Ureter (tissue), 1 donor: ENCODE measurements at regions not wholly inside any gene's neighbourhood (a gene's known extent, or its start where the extent isn't known, plus 50 kb on each side); places are given as distances from the start of the nearest gene placed in this dataset.

ENCODE experiments used
- DNase-seq: peaks from one replicate; pipeline ENCODE4 v3.0.0-alpha.2; 2020; ENCODE audit warnings: low spot score
- donor health status: DM: yes; HTN: yes; CAD: no.

DNA sequence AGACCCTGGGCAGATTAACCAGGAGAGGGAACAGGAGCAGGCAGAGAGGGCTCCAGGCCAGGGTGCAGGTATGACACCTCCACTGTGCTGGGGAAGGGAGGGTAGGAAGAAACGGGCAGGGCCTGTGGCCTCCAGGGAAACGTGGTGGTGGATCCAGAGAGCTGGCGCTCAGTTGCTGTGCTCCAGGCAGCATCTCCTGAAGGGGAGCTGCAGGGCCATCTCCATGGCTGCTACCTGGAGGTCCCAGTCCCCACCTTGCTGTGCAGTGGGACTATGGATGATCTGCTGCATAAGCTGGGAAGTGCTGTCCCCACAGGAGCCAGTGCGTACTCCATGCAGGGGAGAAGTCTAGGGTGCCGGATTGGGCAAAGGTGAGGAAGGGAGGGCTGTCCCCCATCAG, 125.9 kb upstream of the RUNX3 start:
- no peak for DNase-seq

DNA sequence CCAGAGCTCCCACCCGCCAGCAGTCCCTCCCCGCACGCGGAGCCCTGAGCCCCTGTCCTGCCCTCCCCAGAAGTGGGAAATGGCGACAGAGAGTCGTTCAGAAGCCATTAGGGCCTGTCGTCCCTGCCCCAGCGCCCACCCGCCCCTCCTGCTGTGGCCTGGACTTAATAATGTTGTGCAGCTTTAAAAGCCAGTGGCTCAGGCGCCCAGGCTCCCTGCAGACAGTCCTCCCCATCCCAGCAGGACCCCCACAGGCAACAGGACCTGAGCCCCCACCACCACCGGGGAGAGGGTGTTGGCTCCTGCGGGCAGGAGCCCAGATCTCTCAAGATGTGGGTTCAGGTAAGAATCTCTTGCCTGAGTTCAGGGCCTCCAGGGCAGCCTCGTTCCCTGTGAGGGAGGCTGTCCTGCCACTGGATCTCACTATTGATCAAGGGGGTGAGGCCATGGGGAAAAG, 125.3 kb upstream of the RUNX3 start:
- DNase-seq = no peak

DNA sequence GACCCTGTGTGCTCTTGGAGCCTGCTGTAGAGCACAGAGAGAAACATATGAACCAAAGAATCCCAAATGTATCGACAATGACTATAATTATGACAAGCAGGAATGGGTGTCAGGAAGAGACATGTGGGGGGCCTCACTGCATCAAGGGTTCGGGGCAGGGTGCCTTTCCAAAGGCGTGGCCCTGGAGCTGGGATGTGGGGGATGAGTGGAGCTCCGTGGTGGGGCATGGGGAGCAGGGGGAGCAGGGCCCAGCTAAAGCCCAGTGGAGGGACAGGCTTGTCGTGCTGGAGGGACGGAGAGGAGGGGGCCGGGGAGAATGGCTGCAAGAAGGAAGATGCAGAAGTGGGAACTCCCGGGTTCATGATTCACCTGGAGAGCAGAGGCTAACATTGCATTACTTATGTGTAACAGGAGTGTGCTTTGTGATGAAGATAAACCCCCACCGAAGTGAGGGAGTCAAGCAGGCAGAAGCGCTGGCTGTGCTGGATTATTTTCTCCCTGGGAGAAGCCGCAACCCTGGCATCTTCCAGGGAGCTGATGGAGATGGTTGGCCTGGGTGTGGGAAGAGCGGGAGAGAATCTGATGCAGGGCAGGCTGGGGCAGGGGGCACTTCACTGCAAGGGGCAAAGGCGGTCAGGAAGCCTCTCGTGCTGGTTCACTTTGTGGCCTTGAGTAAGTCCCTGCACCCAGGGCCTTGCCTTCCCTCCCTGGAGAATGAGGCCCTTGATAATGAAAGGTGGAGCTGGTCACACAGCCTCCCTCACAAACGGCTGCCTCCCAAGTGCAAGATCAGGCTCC, 124.6 kb upstream of the RUNX3 start:
- DNase-seq = no peak

DNA sequence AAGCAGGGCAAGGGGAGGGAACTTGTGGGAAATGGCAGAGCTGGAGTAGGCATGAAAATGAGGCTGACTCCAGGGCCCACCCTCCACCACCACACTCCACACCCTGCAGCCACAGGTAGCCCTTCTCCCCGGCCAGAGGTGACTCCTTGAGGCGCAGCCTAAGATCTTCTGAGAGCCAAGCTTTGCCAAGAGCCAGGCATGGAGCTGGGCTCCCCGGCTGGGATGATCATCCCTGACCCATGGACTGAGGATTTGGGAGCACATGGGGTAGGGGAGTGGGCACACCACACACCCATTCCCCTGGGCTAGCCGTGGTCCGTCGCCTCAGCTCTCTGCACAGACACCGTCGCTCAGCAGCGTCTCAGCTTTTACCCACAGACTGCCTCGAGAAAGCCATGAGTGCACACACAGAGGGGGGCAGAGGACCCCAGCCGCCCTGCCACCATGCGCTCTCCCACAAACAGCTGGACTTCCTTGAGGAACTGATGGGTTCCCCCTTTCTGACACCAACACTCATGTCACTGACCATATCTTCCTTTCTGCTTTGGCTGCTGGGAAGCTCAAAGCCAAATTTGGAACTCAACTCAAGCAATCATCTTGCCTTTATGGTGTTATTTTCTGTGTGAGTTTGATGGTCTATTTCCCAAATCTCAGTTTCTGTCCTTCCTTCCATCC, 123.6 kb upstream of the RUNX3 start:
- no peak for DNase-seq

DNA sequence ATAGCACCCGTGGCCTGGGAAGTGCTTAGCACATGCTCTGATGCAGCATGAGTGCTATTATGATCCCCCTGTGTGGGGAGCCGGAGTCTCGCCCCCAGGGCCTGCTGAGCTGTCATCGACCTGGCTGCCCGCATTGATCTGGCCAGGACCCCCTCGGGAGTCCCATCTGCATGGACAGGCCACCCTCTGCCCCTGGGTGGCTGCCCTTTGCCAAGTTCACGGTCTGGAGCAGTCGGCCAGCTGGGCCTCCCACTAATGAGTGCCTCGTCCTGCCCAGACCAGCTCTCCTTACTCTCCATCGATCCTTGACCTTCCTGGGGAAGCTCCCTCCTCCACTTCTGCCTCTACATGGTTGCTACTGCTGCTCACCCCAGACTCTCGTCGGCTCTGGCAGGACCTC, 121.8 kb upstream of the RUNX3 start:
- DNase-seq = no peak

DNA sequence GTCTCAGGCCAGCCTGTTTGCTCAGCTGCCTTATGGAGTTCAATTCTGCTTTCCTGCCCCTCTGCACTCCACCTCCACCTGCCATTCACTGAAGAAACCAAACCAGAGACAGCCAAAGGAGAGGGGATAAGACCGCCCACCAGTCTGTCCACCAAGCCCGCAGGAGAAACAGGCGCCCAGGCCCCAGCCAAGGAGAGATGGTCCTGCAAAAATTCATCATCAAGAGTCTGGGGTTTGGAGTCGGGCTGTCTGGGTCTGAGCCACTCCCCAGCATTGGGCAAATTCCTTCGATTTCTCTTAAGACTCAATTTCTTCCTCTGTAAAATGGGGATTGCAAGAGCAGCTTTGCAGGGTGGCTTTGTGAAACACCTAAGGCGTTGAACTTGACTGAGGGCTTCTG, 121.4 kb upstream of the RUNX3 start:
- no peak for DNase-seq

DNA sequence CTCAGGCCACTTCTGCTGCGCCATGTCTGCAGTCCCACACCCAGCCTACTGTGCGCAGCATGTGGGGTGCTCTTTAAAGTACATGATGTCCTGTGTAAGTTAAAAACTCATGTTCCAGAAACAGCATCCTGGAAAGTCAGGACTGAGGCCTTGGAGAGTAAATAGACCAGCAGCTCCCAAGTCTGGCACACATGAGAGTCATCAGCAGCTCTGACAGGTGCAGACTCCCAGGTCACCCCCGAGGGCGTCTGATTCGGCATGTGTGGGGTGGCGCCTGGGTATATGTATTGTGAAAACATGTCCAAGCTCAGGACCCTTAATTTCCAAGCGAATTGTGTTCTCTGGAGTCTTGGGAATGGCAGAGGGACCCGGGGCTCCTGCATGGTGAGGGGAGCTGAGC, 120.1 kb upstream of the RUNX3 start:
- no peak for DNase-seq

DNA sequence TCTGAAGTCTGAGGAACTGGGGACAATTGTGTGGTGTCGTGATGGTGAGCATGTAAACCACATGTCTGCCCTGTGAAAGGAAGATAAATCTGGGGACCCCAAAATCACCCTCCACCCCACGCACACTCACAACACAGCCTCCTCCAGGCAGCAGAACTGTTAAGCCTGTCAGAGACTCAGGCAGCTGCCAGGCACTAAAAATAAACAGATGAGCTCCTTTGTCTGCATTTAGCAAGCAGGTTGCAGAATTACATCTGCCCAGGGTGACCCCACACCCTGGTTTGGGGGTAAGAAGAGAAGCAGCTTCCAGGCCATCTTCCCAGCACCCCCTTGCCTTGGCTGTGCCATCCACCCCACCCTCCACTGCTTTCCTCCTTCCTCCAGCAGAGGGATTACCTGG, 119.1 kb upstream of the RUNX3 start:
- no peak for DNase-seq

DNA sequence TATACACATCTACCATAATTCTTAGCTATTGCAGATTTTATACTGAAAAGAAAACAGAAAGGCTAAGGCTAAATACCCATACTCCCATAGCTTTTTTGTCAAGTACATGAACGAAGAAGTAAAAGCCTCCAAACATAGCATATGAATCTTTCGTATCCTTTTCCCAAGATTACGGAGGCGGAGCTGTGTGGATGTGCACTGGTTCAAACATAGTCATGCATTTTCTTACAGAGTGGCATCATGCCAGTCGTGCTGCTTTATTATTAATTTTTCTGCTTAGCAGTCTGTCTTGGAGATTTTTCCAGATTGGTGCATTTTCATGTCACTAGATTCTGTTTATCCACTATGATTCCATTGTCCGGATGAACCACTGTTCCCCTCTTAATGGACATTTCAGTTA, 118.7 kb upstream of the RUNX3 start:
- no peak for DNase-seq

DNA sequence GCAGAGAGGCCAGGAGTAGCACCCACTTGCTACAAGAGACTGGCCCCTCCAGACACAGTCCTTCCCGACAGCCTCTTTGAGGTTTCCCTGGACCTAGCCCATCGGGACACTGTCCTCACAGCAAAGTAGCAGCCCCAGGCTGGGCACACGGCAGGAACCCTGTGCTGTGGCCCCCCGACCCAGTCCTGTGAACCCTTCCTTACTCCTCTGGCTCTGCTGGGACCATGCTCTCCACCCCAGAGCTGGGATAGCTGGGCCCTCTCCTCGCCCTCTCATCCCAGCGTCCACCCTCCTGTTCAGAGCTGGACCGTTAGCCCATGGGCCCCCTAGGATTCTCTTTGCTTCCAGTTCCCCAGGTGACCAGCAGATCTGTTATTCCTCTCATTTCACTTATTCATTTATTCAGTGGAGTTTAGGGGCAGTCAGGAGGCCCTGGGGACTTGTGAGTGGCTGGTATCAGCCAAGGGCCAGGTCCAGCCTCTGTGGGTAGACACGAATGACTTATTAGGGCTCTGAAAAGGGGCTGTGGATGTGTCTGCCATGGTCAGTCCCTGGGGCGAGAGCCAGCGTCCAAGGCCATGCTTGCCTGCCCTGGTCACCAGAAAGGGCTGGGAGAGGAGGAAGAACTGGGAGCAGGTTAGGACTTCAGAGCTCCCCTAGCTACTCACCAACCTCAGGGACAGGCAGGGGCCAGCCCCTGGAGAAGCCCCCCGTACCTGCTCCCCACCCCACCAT, 117.6 kb upstream of the RUNX3 start:
- DNase-seq = no peak

DNA sequence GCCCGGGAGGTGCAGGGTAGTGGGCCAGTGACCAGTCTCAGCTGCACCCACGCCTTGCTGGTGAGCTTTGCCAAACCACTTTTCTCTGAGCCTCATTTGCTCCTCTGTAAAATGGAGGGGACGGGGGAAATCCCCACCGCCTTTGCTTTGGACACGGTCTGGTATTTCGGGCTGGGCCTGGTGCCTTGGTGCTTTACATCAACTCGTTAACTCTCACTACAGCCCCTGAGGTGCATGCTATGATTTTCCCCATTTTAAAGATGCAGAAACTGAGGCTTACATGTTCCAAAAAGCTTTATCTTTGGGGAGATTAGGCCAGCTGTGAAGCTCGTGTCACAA, 116.1 kb upstream of the RUNX3 start:
- DNase-seq = no peak

DNA sequence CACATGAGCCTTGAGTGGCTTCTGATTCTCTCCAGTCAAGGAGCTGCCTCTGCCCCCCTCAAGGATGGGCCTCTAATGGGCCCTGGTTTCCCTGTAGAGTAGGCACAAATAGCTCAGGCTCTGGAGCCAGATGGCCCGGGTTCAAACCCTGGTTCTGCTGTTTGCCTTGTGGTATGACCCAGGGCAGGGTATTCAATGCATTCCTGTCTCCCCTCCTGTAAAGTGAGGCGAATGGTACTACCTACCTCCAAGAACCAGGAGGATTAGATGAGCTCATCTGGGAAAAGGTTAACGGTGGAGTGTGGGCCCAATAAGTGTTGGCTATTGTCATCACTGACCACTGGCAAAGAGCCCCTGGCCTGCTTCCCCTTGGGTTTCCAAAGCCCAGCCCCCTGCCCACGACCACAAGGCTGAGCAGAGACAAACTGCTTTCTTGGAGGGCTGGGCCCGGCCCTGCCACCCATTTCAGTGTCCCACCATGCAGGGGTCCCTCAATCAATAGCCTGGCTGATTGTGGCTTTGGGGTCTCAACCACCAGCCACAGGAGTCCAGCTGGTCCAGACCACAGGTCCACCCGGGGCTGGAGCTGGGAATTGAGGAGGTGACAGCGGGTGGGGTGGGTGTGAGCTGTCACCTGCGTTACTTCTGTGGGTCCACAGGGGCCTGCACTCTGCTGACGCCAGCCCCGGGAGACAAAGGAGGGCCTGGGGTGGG, 115.6 kb upstream of the RUNX3 start:
- no peak for DNase-seq

DNA sequence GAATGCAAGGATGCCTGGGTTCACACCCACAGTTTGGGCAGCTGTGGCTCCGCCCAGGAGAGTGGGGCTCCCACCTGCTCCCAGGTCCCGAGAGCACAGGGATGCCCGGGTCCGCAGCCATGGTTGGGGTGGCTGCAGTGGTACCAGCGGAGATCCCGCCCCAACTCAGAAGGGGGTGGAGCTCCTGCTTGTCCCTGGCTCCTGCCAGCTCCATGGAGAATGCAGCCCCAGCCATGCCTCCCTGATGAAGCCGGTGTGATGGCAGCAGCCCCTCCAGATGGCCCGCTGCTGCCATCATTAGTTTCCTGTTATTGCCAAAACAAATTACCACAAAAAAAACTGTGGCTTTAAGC, 113.1 kb upstream of the RUNX3 start:
- no peak for DNase-seq

DNA sequence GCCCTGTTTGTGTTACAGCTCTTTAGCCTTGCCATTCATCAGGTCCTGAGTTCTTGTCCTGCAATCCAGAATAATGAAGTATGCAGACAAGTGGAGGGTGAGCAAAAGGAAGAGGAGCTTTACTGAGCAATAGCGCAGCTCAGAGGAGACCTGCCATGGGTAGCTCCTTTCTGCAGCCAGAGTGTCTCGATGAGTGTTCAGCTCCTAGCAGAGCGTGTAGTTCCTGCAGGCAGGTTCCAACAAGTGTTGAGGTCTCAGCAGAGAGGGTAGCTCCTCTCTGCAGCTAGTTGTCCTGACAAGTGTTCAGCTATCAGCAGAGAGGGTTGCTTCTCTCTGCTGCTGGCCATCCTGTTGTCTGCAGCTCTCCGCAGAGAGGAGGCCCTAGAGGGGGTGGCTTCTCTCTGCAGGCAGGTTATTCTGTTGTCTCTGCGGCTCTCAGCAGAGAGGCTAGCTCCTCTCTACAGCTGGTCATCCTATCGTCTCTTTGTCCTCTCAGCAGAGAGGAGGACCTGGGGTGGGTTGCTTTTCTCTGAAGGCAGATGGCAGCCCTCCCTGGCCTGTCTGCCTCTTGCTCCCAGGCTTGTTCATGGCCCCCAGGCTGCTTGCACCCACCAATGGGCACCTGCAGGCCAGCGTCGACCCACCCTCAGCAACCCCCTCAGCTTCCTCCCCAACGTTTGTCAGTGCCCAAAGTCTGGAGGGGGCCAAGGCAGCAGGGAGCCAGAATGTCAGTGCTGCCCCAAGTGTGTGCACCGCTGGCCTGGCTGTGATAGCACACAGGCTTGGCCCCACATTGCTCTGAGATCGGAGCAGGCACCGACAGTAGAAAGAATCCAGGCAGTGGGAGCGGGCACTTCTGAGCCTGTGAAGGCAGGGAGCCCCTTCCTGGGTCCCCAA, 112.5 kb upstream of the RUNX3 start:
- DNase-seq = no peak

DNA sequence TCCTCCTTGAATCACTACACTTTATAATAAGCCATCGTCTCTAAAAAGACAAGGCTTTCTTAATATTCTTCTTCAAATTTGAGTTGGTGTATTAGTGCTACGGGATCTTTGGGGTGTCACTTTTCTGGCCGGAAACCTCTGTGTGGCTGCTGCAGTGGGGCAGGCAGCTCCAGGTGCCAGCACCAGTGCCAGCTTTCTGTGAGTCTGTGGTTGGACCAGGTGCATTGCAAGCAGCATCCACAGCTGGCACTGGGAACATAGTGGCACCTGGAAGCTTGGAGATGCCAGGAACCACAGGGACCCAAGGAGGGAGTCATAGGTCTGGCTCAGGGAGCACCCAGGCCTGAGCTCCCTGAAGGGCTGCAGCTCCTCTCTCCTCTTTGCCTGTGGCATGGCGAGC, 111.8 kb upstream of the RUNX3 start:
- no peak for DNase-seq

DNA sequence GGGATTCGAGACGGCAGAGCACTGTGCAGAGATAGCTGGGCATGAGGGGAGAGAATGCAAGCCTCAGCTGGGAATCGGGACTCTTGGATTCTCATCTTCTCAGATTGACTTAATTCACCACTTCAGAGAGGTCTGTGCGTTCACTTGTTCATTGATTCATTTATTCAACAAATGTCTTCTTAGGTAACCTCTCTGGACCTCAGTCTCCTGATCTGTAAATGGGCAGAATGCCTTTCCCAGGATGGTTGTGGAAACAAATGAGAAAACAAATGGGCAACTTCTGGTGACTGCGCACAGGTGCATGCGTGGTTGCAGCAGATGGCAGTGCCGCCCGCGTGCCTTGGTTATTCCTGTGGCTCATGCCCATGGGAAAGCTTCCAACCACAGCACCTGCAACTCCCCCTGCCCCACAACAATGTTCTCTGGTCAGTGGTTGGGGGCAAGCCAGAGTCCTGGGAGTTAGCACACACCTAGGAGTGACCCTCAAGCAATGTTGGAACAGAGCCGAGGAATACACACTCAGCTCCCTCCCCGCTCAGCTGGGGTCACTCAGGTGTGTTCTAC, 110.1 kb upstream of the RUNX3 start:
- no peak for DNase-seq

DNA sequence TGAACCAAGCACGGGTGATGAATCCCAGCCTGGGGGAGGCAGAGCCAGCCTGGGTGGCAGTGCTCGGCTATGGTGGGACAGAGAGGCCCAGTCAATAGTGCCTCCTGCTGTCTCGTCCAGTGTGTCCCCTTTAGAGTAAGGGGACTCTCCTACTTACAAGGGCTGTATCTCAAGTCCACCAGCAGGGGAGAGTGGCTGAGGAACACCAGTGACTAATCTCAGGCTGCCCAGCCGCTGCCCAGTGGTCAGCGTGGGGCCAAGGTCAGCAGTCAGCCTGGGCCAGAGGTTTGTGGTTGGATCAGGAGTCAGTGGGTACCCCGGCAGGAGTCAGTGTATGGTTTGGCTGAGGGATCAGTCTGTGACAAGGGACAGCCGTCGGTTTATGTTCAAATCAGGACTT, 109.2 kb upstream of the RUNX3 start:
- no peak for DNase-seq

DNA sequence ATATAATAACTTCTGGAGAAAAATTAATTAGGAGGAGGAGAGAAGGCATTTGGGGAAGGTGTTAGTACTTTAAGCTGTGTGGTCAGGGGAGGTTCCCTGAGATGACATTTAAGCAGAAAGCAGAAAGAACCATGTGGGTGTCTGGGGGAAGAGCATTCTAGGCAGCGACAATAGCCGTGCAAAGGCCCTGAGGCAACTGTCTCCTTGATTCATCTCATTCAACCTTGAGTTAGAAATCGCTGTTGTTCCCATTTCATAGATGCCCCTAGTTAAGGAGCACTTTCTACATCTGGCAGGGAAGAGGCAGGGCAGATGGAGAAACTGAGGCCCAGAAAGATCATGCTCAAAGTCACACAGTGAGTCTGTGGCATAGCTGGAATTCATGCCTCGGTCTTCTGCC, 108.6 kb upstream of the RUNX3 start:
- DNase-seq = no peak

DNA sequence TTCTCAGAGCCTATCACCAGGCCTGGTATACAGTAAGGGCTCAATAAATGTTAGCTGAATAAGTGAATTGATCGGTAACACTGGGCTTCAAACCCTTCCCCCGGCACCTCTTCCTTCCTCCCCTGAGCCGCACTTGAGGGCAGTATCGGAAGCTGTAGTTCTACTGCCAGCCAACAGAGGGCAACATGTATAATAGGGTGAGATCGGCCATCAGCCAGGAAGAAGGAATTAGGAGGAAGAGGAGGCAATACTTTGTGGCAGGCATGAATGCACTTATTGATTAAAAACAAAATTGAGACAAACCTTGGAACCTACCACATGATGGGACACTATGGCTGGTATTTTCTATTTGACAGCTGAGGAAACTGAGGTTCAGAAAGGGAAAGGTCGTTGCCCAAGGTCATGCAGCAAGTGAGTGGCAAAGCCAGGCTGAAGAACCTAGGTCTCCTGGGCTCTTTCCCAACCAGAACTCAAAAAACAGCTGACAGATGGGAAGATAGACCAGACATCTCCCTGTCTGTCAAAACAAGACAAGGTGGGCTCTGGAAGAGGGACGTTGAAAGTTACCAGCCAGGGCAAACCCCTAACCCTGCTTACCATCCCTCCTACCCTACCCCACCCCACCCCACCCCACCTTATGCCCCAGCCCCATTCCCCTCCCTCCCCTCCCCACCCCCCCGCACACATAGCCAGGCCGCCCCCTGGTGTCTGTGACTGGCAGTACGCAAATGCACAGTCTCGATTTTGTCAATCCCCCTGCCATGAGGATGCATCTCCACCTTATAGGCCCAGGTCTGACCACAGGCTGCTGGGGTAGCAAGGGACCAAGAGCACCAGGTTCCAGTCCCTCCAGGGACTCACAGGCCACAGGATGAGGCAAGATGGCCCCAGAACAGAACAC, 107.3 kb upstream of the RUNX3 start:
- no peak for DNase-seq

DNA sequence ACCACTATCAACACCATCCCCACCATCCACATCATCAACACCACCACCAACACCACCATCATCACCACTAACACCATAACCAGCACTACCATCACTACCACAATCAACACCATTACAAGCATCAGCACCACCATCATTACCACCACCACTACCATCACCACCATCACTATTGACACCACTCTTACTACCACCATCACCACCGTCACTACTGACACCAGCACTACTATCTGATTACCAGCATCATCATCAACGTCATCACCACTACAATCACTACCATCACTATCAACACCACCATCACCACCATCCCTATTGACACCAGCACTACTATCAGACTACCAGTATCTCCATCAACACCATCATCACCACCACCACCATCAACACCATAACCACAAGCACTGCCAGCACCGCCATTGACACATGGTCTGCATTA, 106.1 kb upstream of the RUNX3 start:
- DNase-seq = no peak
